Activated CD4-positive, alpha-beta T cell treated with anti-CD3 and anti-CD28 coated beads for 36 hours (primary cell): ENCODE measurements at regions not wholly inside any gene's neighbourhood (a gene's known extent, or its start where the extent isn't known, plus 50 kb on each side); places are given as distances from the start of the nearest gene placed in this dataset.
"Not testable (repeated sequence)": the region's sequence is repeated elsewhere in the genome, so short reads cannot be mapped to it uniquely, and the experiment has no call there.

Experiments
- ATAC-seq: fragments of 200-7000 bp; cut with Tn5 transposase; one replicate; pipeline ENCODE4 v1.10.0; 2021; ENCODE audit warnings: mild to moderate bottlenecking, moderate library complexity
- CTCF ChIA-PET: fragments of 350-600 bp; sonication (Branson Sonifier 250); formaldehyde crosslinking; loops from one replicate; lab custom pipeline; 2021; ENCODE audit warnings: antibody characterized with exemption; lab: Charles Lee
- POLR2A ChIA-PET: fragments of 350-600 bp; sonication (Branson Sonifier 250); formaldehyde crosslinking; loops from one replicate; lab custom pipeline; 2021; ENCODE audit warnings: antibody characterized with exemption, inconsistent platforms; lab: Charles Lee
- DNase-seq: peaks from one replicate; pipeline ENCODE4 v3.0.0-alpha.2; 2020
- H3K27ac Mint-ChIP-seq: one replicate; pipeline ENCODE4 v1.8.0; 2021; ENCODE audit warnings: mixed read lengths
- H3K27me3 Mint-ChIP-seq: one replicate; pipeline ENCODE4 v1.8.0; 2021; ENCODE audit warnings: mixed read lengths
- H3K36me3 Mint-ChIP-seq: one replicate; pipeline ENCODE4 v1.8.0; 2021; ENCODE audit warnings: low read depth, mixed read lengths
- H3K4me1 Mint-ChIP-seq: one replicate; pipeline ENCODE4 v1.8.0; 2021; ENCODE audit warnings: mixed read lengths
- H3K4me3 Mint-ChIP-seq: one replicate; pipeline ENCODE4 v1.8.0; 2021; ENCODE audit warnings: mild to moderate bottlenecking, moderate library complexity, mixed read lengths
- H3K9me3 Mint-ChIP-seq: one replicate; pipeline ENCODE4 v1.8.0; 2021; ENCODE audit warnings: low read depth, mixed read lengths
- intact Hi-C, 2 experiments: fragments of 100-400 bp; cut with DNase I in 1 of 2; cut with micrococcal nuclease in 1 of 2; formaldehyde crosslinking; loops; one replicate each; pipeline versions ENCODE4 v1.14.2 to v1.15.1; 2022 to 2024; cut with DNase I, micrococcal nuclease

DNA sequence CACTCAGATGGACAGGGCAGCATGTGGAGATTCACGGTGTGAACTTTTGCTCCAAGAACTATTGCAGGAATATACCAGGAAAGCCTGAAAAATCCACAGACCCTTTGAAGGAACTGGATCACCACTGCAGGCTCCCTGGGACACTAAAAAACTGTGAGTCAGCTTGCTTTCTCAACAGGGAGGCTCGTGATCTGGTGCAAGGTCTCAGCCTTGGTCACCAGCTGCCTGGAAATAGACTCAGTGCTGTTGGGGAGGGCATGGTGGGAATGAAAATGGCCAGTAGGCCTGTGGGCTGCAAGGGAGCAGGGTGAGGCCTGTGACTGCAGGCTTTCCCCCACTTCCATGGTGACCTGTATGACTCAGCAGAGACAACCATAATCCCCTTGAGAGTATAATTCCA is 426.4 kb upstream of the RPS6KA3 start:
- CTCF ChIA-PET = no interaction called here

DNA sequence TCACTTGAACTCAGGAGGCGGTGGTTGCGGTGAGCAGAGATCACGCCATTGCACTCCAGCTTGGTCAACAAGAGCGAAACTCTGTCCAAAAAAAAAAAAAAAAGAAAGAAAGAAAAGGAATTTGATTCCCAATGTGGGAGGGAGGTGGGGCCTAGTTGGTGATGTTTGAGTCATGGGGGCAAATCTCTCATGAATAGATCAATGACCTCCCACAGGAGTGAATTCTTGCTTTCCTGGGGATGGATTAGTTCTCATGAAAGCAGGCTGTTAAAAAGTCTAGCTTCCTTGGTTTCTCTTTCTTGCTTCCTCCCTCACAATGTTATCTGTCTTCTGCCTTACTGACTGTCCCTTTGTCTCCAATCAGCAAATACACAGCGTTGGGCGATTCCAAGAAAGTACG is 419.5 kb upstream of the RPS6KA3 start:
- no peak for ATAC-seq
- intact Hi-C loops = no loop called here
- no peaks in the 10 kb centered on the region for H3K4me1 Mint-ChIP-seq

More for the DNA sequence above, 426.4 kb upstream of the RPS6KA3 start:
- no peaks in the 10 kb centered on the region for H3K4me1 Mint-ChIP-seq
- no peak overlapping the region for H3K27ac Mint-ChIP-seq
- POLR2A ChIA-PET = no interaction called here
- no peak for DNase-seq
- H3K36me3 Mint-ChIP-seq = no peaks in the 10 kb centered on the region
- peaks cover 6% of the 10 kb centered on the region for H3K27me3 Mint-ChIP-seq
- no peak for ATAC-seq
- no peak overlapping the region for H3K4me3 Mint-ChIP-seq
- intact Hi-C loops = no loop called here
- H3K9me3 Mint-ChIP-seq = no peaks in the 10 kb centered on the region

DNA sequence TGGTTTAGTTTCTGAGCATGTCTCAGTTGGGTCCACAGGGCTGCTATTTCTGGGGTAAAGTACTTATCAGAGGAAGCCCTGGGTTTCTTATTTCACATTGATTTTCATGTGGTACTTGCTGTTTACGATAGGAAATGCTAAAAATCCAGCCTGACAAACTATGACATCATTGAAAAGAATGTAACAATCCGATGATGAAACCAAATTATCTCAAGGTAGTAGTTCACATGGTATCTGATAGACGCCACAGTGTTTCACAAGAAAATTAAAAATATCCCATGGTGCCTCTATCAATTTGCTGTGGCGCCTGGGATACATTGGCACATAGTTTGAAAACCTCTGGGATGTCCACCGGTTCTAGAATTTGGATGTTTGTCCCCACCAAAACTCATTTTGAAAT is 418.9 kb upstream of the RPS6KA3 start:
- Mint-ChIP-seq H3K4me3 (no peak overlapping the region), H3K36me3 (no peaks in the 10 kb centered on the region), H3K9me3 (no peaks in the 10 kb centered on the region), H3K27ac (no peak overlapping the region), H3K4me1 (no peaks in the 10 kb centered on the region), H3K27me3 (peaks cover 9% of the 10 kb centered on the region)
- ATAC-seq = no peak
- CTCF ChIA-PET = no interaction called here
- no peak for DNase-seq
- POLR2A ChIA-PET = no interaction called here
- intact Hi-C loops = no loop called here

More for the DNA sequence above, 419.5 kb upstream of the RPS6KA3 start:
- H3K36me3 Mint-ChIP-seq = no peaks in the 10 kb centered on the region
- no peak overlapping the region for H3K27ac Mint-ChIP-seq
- H3K9me3 Mint-ChIP-seq = no peaks in the 10 kb centered on the region
- no peak overlapping the region for H3K4me3 Mint-ChIP-seq
- H3K27me3 Mint-ChIP-seq = peaks cover 9% of the 10 kb centered on the region
- POLR2A ChIA-PET = no interaction called here
- no peak for DNase-seq
- CTCF ChIA-PET = no interaction called here

DNA sequence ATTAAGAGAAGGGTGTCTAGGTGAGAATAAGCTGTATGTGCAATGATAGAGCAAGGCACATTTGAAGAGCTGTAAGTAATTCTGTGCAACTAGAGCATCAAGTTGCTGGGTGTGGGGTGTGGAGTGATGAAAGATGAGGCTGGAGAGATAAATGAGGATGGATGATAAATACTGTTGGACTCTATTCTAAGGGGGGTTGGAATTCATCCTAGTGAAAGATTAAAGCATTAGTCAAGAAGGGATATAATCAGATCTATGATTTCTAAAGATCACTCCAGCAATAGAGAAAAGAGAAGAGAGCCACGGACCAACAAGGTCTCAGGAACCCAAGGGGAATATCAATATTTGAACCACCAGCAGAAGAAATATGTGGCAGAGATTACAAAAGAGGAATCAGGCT is 415.0 kb upstream of the RPS6KA3 start:
- Mint-ChIP-seq H3K4me3 (no peak overlapping the region), H3K27me3 (peaks cover 7% of the 10 kb centered on the region), H3K27ac (no peak overlapping the region), H3K9me3 (no peaks in the 10 kb centered on the region), H3K4me1 (no peaks in the 10 kb centered on the region), H3K36me3 (no peaks in the 10 kb centered on the region)
- ATAC-seq = no peak
- DNase-seq = no peak
- intact Hi-C loops = no loop called here
- POLR2A ChIA-PET = no interaction called here
- CTCF ChIA-PET = interaction anchor here (0.8 to 1.0 kb wide), 2 partner anchors 33 to 152 kb away, joined by 3 read pairs; no protein-coding TSS in a partner anchor

DNA sequence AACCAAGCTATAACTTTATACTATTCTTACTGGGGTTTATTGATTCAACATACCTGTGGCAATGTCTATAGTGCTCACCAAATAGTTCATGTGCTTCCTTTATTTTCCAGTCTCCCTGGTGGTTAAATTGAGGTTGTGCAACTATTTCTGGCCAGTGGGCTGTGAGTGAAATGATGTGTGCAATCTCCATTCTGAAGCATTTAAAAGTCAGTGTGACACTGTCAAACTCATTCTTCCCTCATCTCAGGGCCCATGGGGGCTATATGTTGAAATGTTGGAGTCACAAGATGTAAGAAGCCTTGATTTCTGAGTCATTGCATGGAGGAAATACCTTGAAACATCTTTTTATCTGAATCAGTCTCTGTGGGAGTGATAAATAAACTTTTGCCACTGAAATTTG is 414.3 kb upstream of the RPS6KA3 start:
- Mint-ChIP-seq H3K4me1 (no peaks in the 10 kb centered on the region), H3K27me3 (peaks cover 7% of the 10 kb centered on the region), H3K9me3 (no peaks in the 10 kb centered on the region), H3K27ac (no peak overlapping the region), H3K36me3 (no peaks in the 10 kb centered on the region), H3K4me3 (no peak overlapping the region)
- no peak for DNase-seq
- intact Hi-C loops = no loop called here
- no peak for ATAC-seq
- CTCF ChIA-PET = interaction anchor here (0.7 to 0.8 kb wide), 2 partner anchors 34 to 413 kb away, joined by 3 to 4 read pairs; no protein-coding TSS in a partner anchor
- POLR2A ChIA-PET = no interaction called here

DNA sequence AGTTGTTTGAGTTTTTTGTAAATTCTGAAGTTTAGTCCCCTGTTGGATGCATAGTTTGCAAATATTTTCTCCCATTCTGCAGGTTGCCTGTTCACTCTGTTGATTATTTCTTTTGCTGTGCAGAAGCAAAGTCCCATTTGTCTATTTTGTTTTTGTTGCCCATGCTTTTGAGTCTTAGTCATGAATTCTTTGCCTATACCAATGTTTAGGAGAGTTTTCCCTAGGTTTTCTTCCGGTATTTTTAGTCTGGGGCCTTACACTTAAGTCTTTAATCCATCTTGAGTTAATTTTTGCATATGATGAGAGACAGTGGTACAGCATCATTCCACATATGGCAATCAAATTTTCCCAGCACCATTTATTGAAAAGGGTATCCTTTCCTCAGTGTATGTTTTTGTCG is 405.8 kb upstream of the RPS6KA3 start:
- Mint-ChIP-seq H3K27me3 (no peaks in the 10 kb centered on the region), H3K4me1 (no peaks in the 10 kb centered on the region), H3K27ac (no peak overlapping the region), H3K4me3 (no peak overlapping the region), H3K9me3 (no peaks in the 10 kb centered on the region), H3K36me3 (no peaks in the 10 kb centered on the region)
- no peak for ATAC-seq
- ChIA-PET POLR2A (no interaction called here), CTCF (interaction anchor here (0.6 kb wide), 1 partner anchor 93 kb away, joined by 3 read pairs; no protein-coding TSS in a partner anchor)
- intact Hi-C loops = no loop called here
- DNase-seq = no peak

DNA sequence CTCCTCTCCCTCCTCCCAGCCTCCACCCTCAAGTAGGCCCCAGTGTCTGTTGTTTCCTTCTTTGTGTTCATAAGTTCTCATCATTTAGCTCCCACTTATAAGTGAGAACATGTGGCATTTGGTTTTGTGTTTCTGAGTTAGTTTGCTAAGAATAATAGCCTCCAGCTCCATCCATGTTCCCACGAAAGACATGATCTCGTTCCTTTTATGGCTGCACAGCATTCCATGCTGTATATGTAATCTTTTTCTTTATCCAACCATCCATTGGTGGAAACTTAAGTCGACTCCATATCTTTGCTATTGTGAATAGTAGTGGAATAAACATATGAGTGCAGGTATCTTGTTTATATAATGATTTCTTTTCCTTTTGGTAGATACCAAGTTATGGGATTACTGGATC is 405.0 kb upstream of the RPS6KA3 start:
- DNase-seq, H3K27ac Mint-ChIP-seq, H3K4me1 Mint-ChIP-seq, ATAC-seq, H3K4me3 Mint-ChIP-seq, intact Hi-C loops, H3K27me3 Mint-ChIP-seq, H3K36me3 Mint-ChIP-seq, CTCF ChIA-PET, POLR2A ChIA-PET, H3K9me3 Mint-ChIP-seq: not testable (repeated sequence)

DNA sequence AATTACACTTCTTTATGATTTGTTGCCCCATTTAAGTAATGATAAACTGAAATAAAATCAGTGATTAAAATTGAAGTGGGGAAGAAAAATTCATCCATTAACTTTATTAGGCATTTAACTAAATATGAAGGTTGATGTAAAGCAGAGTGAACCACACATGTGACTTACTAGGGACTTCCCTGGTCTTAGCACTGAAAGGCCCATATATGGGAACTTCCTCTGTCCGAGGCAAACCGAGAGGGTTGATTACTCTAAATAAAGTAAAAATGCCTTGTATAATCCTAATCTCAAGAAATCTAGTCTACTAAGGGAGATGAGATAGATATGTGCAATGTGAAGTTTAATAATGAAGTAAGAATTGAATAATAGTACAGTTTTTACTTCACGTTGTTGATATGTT is 403.9 kb upstream of the RPS6KA3 start:
- intact Hi-C loops = no loop called here
- Mint-ChIP-seq H3K9me3 (no peaks in the 10 kb centered on the region), H3K27ac (no peak overlapping the region), H3K4me1 (no peaks in the 10 kb centered on the region), H3K36me3 (no peaks in the 10 kb centered on the region), H3K4me3 (no peak overlapping the region), H3K27me3 (peaks cover 3% of the 10 kb centered on the region)
- DNase-seq (no peak), ATAC-seq (no peak)
- POLR2A ChIA-PET = no interaction called here
- CTCF ChIA-PET = no interaction called here

DNA sequence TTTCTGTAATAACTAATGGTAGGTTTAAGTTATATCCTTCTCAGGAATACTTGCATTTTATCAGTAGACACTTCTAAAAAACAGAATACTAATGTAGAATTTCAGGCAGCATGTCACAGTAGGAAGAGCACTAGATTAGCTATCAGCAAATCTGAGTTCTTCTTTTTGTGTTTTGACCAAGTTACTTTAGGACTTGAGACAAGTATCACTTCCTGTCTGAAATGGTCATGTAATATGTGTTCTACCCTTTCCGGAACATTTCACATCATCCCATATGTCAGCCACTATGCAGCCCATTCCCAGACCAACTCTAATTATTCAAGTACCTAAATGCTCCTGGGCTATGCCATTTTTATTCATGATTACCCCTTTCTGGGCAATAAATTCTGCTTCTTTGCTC is 401.8 kb upstream of the RPS6KA3 start:
- ChIA-PET CTCF (no interaction called here), POLR2A (no interaction called here)
- Mint-ChIP-seq H3K9me3 (no peaks in the 10 kb centered on the region), H3K36me3 (no peaks in the 10 kb centered on the region), H3K27me3 (peaks cover 3% of the 10 kb centered on the region), H3K4me3 (no peak overlapping the region), H3K4me1 (no peaks in the 10 kb centered on the region), H3K27ac (no peak overlapping the region)
- no peak for ATAC-seq
- no peak for DNase-seq
- intact Hi-C loops = no loop called here

DNA sequence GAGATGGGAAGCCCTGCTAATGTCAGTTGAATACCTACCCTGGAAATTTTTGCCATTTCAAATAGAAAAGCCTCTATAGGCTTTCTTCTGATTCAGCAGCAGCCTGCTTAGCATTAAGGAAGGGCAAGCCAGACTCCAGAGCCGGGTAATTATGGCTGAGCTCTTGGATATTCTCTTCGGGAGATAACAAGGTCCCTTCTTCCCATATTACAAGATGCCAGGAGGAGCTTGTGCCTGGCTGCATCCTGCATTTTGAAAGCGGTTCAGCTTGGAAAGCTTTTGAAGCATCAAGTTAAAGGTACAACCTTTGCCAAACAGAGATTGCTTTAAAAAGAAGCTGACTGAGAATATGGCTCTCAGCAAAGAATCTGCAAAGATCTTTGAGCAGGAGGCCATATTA is 399.6 kb upstream of the RPS6KA3 start:
- DNase-seq (no peak), ATAC-seq (no peak)
- H3K4me1 Mint-ChIP-seq = no peaks in the 10 kb centered on the region
- no peak overlapping the region for H3K4me3 Mint-ChIP-seq
- no peak overlapping the region for H3K27ac Mint-ChIP-seq
- ChIA-PET CTCF (no interaction called here), POLR2A (no interaction called here)
- H3K9me3 Mint-ChIP-seq = no peaks in the 10 kb centered on the region
- intact Hi-C loops = no loop called here
- H3K36me3 Mint-ChIP-seq = no peaks in the 10 kb centered on the region
- peaks cover 3% of the 10 kb centered on the region for H3K27me3 Mint-ChIP-seq

DNA sequence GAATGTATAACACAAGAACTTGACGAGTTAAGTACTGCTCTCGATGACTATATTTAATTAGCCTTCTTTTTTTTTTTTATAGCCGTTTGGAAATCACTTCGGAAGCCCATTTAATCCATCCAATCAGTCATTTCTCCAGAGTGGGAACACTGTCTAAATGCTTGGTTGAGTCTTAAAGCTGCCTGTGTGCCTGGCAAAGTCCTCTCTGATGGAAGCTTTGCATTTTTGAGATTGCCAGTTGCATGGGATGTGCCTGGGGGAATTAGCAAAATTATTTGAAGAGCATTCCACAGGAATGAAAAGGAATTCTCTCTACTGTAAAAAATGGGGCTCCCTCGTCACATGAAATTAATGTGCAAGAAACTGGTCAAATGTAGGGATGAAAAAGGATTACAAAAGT is 398.8 kb upstream of the RPS6KA3 start:
- intact Hi-C loops = no loop called here
- no peak overlapping the region for H3K27ac Mint-ChIP-seq
- DNase-seq (no peak), ATAC-seq (no peak)
- ChIA-PET CTCF (no interaction called here), POLR2A (no interaction called here)
- no peaks in the 10 kb centered on the region for H3K9me3 Mint-ChIP-seq
- H3K4me1 Mint-ChIP-seq = no peaks in the 10 kb centered on the region
- no peak overlapping the region for H3K4me3 Mint-ChIP-seq
- peaks cover 3% of the 10 kb centered on the region for H3K27me3 Mint-ChIP-seq
- H3K36me3 Mint-ChIP-seq = no peaks in the 10 kb centered on the region

DNA sequence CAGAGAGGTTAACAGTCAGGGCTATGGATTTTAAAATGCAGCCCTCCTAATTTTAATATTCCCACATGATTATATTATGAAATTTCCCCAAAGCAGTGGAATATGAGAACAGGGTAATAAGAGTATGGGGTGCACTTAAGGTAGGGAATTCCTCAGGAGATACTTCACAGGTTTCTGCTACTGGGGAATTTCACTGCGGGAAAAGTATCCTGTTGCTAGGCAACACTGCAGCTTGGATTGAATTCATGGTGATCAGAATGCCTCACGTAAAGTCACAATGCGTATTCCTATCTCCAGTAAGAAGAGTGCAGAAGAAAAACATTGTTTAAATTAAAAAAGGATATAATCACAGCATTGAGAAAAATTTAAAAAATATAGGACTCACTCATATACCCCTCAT is 398.1 kb upstream of the RPS6KA3 start:
- ChIA-PET CTCF (no interaction called here), POLR2A (no interaction called here)
- Mint-ChIP-seq H3K9me3 (no peaks in the 10 kb centered on the region), H3K36me3 (no peaks in the 10 kb centered on the region), H3K27me3 (peaks cover 3% of the 10 kb centered on the region), H3K4me1 (no peaks in the 10 kb centered on the region), H3K4me3 (no peak overlapping the region), H3K27ac (no peak overlapping the region)
- intact Hi-C loops = no loop called here
- ATAC-seq (no peak), DNase-seq (no peak)

DNA sequence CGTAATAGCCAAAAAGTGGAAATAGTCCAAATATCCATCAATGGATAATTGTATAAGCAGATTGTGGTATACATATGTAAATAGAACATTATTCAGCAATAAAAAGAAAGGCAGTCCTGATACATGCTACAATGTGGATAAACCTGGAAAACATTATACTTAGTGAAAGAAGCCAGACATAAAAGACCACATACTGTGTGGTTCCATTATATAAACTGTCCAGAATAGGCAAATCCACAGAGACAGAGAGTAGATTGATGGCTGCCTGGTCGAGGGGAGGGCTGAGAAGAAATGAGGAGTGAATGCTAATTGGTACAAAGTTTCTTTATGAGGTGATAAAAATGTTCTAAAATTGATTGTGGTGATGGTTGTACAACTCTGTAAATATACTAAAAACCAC is 397.4 kb upstream of the RPS6KA3 start:
- peaks cover 3% of the 10 kb centered on the region for H3K27me3 Mint-ChIP-seq
- no peak overlapping the region for H3K27ac Mint-ChIP-seq
- H3K4me1 Mint-ChIP-seq = no peaks in the 10 kb centered on the region
- DNase-seq = no peak
- no peak for ATAC-seq
- no peak overlapping the region for H3K4me3 Mint-ChIP-seq
- intact Hi-C loops = no loop called here
- ChIA-PET CTCF (no interaction called here), POLR2A (no interaction called here)
- H3K9me3 Mint-ChIP-seq = no peaks in the 10 kb centered on the region
- H3K36me3 Mint-ChIP-seq = no peaks in the 10 kb centered on the region
